ENCODE measurements at regions not wholly inside any gene's neighbourhood (a gene's known extent, or its start where the extent isn't known, plus 50 kb on each side); places are given as distances from the start of the nearest gene placed in this dataset.

DNA sequence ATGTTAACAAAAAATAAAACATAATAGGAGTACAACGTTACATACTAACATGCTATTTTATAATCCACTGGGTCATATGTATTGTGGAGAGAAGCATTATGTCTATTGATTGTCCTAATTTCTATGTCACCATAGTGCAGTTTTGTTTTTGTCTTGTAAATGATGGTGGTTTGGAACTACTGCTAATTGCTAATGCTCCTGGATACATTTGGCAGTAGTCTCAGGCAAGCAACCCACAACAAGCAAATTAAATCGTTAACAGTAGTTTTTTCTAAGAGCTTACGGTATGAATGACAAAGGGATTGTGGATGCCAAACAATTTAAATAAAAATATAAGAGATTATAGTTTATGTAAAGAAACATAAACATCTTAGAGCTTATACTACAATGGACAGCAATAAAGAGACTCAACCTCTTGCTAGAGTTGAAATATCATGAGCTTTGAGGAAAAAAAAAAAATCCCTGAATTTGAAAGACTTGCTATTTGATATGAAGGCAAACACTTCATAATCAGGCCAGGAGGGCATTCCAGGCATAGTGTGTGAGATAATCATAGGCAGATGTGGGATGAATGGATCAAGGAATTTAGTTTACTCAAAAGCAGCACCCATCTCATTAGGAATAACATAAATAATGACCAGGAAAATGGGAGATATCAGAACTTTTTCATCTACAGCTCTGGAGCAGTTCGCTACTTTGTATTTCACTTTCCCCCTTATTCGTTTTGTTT is 181.3 kb downstream of the CCDC59 start:
- ATAC-seq (ENCODE audit: low read depth) (no peak), DNase-seq (no peak)
- CTCF ChIA-PET, result interaction anchor here (0.6 to 1.0 kb wide), 2 partner anchors 10 to 12 kb away, joined by 4 to 5 read pairs; no protein-coding TSS in a partner anchor
- POLR2A ChIA-PET, result no interaction called here
- Histone ChIP-seq H3K27ac (ENCODE audit: low read length in 2 of 2) (no peak overlapping the region), H3K27me3 (replicated peaks in 1 of 4; ENCODE audit: control extremely low read depth in 1 of 4, control insufficient read depth in 3 of 4, insufficient read depth in 4 of 4, low read length in 3 of 4) (no peaks in the 10 kb centered on the region), H3K79me2 (ENCODE audit: control insufficient read depth, insufficient read depth, low read length) (no peaks in the 10 kb centered on the region), H3K4me3 (ENCODE audit: control extremely low read depth in 1 of 5, extremely low read depth in 1 of 5, insufficient read depth in 1 of 5, low read depth in 2 of 5, low read length in 4 of 5) (no peak overlapping the region), H3K4me2 (replicated peaks; ENCODE audit: low read depth, low read length, poor library complexity, severe bottlenecking) (no peak overlapping the region), H3K9me3 (ENCODE audit: control extremely low read depth in 1 of 3, control insufficient read depth in 2 of 3, insufficient read depth in 1 of 3, low read length in 2 of 3) (peaks cover 0 to 3% (median 1%) of the 10 kb centered on the region in 3 donors), H3K36me3 (replicated peaks in 1 of 2; ENCODE audit: control extremely low read depth in 1 of 2, control insufficient read depth in 1 of 2, extremely low read depth in 1 of 2, insufficient read depth in 2 of 2, low read length in 1 of 2) (no peaks in the 10 kb centered on the region), H4K20me1 (ENCODE audit: control insufficient read depth, insufficient read depth, low read length, poor library complexity, severe bottlenecking) (no peaks in the 10 kb centered on the region), H3K4me1 (ENCODE audit: control insufficient read depth in 2 of 2, insufficient read depth in 2 of 2, low read length in 2 of 2) (no peaks in the 10 kb centered on the region), H3K9ac (ENCODE audit: low read length) (no peak overlapping the region), H2AFZ (ENCODE audit: insufficient read depth, low read depth, low read length, poor library complexity, severe bottlenecking) (no peak overlapping the region)
- TF ChIP-seq, protein P1, sequence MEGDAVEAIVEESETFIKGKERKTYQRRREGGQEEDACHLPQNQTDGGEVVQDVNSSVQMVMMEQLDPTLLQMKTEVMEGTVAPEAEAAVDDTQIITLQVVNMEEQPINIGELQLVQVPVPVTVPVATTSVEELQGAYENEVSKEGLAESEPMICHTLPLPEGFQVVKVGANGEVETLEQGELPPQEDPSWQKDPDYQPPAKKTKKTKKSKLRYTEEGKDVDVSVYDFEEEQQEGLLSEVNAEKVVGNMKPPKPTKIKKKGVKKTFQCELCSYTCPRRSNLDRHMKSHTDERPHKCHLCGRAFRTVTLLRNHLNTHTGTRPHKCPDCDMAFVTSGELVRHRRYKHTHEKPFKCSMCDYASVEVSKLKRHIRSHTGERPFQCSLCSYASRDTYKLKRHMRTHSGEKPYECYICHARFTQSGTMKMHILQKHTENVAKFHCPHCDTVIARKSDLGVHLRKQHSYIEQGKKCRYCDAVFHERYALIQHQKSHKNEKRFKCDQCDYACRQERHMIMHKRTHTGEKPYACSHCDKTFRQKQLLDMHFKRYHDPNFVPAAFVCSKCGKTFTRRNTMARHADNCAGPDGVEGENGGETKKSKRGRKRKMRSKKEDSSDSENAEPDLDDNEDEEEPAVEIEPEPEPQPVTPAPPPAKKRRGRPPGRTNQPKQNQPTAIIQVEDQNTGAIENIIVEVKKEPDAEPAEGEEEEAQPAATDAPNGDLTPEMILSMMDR (IDR thresholded peaks at IDR 0.05), result no peak
- TF ChIP-seq EZH2 (IDR thresholded peaks at IDR 0.05; ENCODE audit: borderline replicate concordance, insufficient read depth, low read depth, low read length, poor library complexity, severe bottlenecking), result no peak
- Mint-ChIP-seq H3K4me3 (no peak overlapping the region), H3K27me3 (no peaks in the 10 kb centered on the region), H3K9me3 (ENCODE audit: insufficient read depth) (no peaks in the 10 kb centered on the region), H3K4me1 (no peaks in the 10 kb centered on the region), H3K27ac (no peak overlapping the region)
- intact Hi-C loops (cut with micrococcal nuclease), result no loop called here
- no CpG with 5 or more reads among the region's 5 CpGs for WGBS (ENCODE audit: insufficient coverage)

DNA sequence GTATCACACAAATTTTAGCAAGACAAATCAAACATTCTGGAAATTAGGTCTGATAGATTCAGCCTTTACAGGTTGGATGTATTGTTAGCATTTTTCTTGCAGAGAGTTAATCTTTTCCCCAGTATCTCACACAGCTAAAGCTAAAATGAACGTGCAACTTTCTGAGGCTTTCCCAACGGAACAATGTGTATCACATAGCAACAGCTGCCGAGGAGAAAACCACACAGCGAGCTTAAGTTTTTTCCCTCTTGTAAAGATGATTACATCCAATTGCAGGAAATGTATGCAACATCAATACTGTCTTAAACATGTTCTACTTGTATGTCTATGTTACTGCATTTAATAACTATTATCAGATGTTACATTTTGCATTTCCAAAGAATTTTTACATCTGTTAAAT is 182.2 kb downstream of the CCDC59 start:
- CTCF ChIA-PET, result no interaction called here
- Histone ChIP-seq H3K9me3 (ENCODE audit: control extremely low read depth in 1 of 3, control insufficient read depth in 2 of 3, insufficient read depth in 1 of 3, low read length in 2 of 3) (peaks cover 0 to 1% (median 0%) of the 10 kb centered on the region in 3 donors), H3K4me1 (ENCODE audit: control insufficient read depth in 2 of 2, insufficient read depth in 2 of 2, low read length in 2 of 2) (no peaks in the 10 kb centered on the region), H4K20me1 (ENCODE audit: control insufficient read depth, insufficient read depth, low read length, poor library complexity, severe bottlenecking) (no peaks in the 10 kb centered on the region), H3K79me2 (ENCODE audit: control insufficient read depth, insufficient read depth, low read length) (no peaks in the 10 kb centered on the region), H3K27ac (ENCODE audit: low read length in 2 of 2) (no peak overlapping the region), H3K9ac (ENCODE audit: low read length) (no peak overlapping the region), H3K36me3 (replicated peaks in 1 of 2; ENCODE audit: control extremely low read depth in 1 of 2, control insufficient read depth in 1 of 2, extremely low read depth in 1 of 2, insufficient read depth in 2 of 2, low read length in 1 of 2) (no peaks in the 10 kb centered on the region), H3K4me2 (replicated peaks; ENCODE audit: low read depth, low read length, poor library complexity, severe bottlenecking) (no peak overlapping the region), H3K27me3 (replicated peaks in 1 of 4; ENCODE audit: control extremely low read depth in 1 of 4, control insufficient read depth in 3 of 4, insufficient read depth in 4 of 4, low read length in 3 of 4) (no peaks in the 10 kb centered on the region), H3K4me3 (ENCODE audit: control extremely low read depth in 1 of 5, extremely low read depth in 1 of 5, insufficient read depth in 1 of 5, low read depth in 2 of 5, low read length in 4 of 5) (no peak overlapping the region), H2AFZ (ENCODE audit: insufficient read depth, low read depth, low read length, poor library complexity, severe bottlenecking) (no peak overlapping the region)
- WGBS (ENCODE audit: insufficient coverage), result no CpG with 5 or more reads among the region's 4 CpGs
- POLR2A ChIA-PET, result no interaction called here
- H3K27me3 Mint-ChIP-seq, result no peaks in the 10 kb centered on the region
- H3K9me3 Mint-ChIP-seq (ENCODE audit: insufficient read depth), result no peaks in the 10 kb centered on the region
- intact Hi-C loops (cut with micrococcal nuclease), result no loop called here
- no peak overlapping the region for H3K4me3 Mint-ChIP-seq
- no peaks in the 10 kb centered on the region for H3K4me1 Mint-ChIP-seq
- TF ChIP-seq, protein P1 (IDR thresholded peaks at IDR 0.05), result no peak
- ATAC-seq (ENCODE audit: low read depth), result no peak
- no peak overlapping the region for H3K27ac Mint-ChIP-seq
- DNase-seq, result no peak
